Activated T-helper 1 cell treated with anti-CD3 and anti-CD28 coated beads, Interleukin-12 subunit alpha, Interleukin-12 subunit beta, Interleukin-2, Interleukin-4 antibody, amounts not matched to agents 30 ng/mL and 10 ng/mL and 1 ng/mL, durations not matched to agents 14 hours and 24 hours and 36 hours (primary cell): ENCODE measurements at regions not wholly inside any gene's neighbourhood (a gene's known extent, or its start where the extent isn't known, plus 50 kb on each side); places are given as distances from the start of the nearest gene placed in this dataset.
"Not testable (repeated sequence)": the region's sequence is repeated elsewhere in the genome, so short reads cannot be mapped to it uniquely, and the experiment has no call there.

Experiments used
- DNase-seq: peaks from one replicate; pipeline ENCODE4 v3.0.0; 2021; ENCODE audit warnings: low spot score
- H3K27ac Mint-ChIP-seq: one replicate; pipeline ENCODE4 v1.8.0; 2021; ENCODE audit warnings: mild to moderate bottlenecking, mixed read lengths
- H3K27me3 Mint-ChIP-seq: one replicate; pipeline ENCODE4 v1.8.0; 2022; ENCODE audit warnings: mild to moderate bottlenecking, moderate library complexity, mixed read lengths; ENCODE audit not compliant: insufficient read depth
- H3K36me3 Mint-ChIP-seq: one replicate; pipeline ENCODE4 v1.8.0; 2021; ENCODE audit warnings: low read depth, mixed read lengths
- H3K4me1 Mint-ChIP-seq: one replicate; pipeline ENCODE4 v1.8.0; 2021; ENCODE audit warnings: low read depth, mixed read lengths
- H3K4me3 Mint-ChIP-seq: one replicate; pipeline ENCODE4 v1.8.0; 2021; ENCODE audit warnings: mild to moderate bottlenecking, moderate library complexity, mixed read lengths
- H3K9me3 Mint-ChIP-seq: one replicate; pipeline ENCODE4 v1.8.0; 2021; ENCODE audit warnings: mixed read lengths
- intact Hi-C: fragments of 100-400 bp; cut with micrococcal nuclease; formaldehyde crosslinking; loops from one replicate; pipeline ENCODE4 v1.15.1; 2024

- H3K27me3 Mint-ChIP-seq: no peaks in the 10 kb centered on the region
- peaks cover 6% of the 10 kb centered on the region for H3K4me1 Mint-ChIP-seq
- no peaks in the 10 kb centered on the region for H3K36me3 Mint-ChIP-seq
- intact Hi-C loops: no loop called here
- H3K27ac Mint-ChIP-seq: no peak overlapping the region
- H3K4me3 Mint-ChIP-seq: no peak overlapping the region
- no peak for DNase-seq
- no peaks in the 10 kb centered on the region for H3K9me3 Mint-ChIP-seq
Observed at GRCh38 chr12:116366824-116367223, 89.3 kb upstream of the MED13L start.

- H3K4me3 Mint-ChIP-seq: no peak overlapping the region
Observed at GRCh38 chr12:116368196-116369194, 91.0 kb upstream of the MED13L start.

DNA sequence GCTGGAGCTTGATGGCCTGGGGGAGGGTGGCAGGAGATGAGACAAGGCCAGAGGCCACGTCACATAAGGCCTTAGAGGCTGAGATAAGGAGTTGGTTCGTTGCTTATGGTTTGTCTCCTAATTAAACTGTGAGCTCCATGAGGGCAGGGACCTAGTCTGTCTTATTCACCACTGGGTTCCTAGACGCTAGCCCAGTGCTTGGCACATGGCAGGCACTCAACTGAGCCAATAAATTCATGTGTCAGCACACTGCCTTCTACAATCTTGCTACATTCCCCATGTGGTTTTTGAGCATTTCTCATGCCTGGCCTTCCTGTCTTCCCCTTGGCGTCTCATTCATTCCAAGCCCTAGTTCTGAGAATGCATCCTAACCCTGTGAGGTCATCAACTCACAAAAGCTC is 92.5 kb upstream of the MED13L start:
- H3K4me3 Mint-ChIP-seq: no peak overlapping the region
- no peak overlapping the region for H3K27ac Mint-ChIP-seq
- H3K27me3 Mint-ChIP-seq: peaks cover 1% of the 10 kb centered on the region
- intact Hi-C loops: no loop called here
- no peak for DNase-seq
- H3K36me3 Mint-ChIP-seq: no peaks in the 10 kb centered on the region
- peaks cover 5% of the 10 kb centered on the region for H3K4me1 Mint-ChIP-seq
- peaks cover 2% of the 10 kb centered on the region for H3K9me3 Mint-ChIP-seq

More at GRCh38 chr12:116368196-116369194, 91.0 kb upstream of the MED13L start:
- intact Hi-C loops: no loop called here
- no peaks in the 10 kb centered on the region for H3K36me3 Mint-ChIP-seq
- H3K27ac Mint-ChIP-seq: no peak overlapping the region
- H3K4me1 Mint-ChIP-seq: peaks cover 6% of the 10 kb centered on the region
- H3K9me3 Mint-ChIP-seq: no peaks in the 10 kb centered on the region
- H3K27me3 Mint-ChIP-seq: peaks cover 1% of the 10 kb centered on the region
- DNase-seq: no peak

GRCh38 chr12:116370886-116371580 is 93.5 kb upstream of the MED13L start:
- intact Hi-C loops: no loop called here
- no peak overlapping the region for H3K4me3 Mint-ChIP-seq
- H3K9me3 Mint-ChIP-seq: peaks cover 13% of the 10 kb centered on the region
- no peaks in the 10 kb centered on the region for H3K36me3 Mint-ChIP-seq
- H3K4me1 Mint-ChIP-seq: peaks cover 4% of the 10 kb centered on the region
- peaks cover 1% of the 10 kb centered on the region for H3K27me3 Mint-ChIP-seq
- DNase-seq: no peak
- no peak overlapping the region for H3K27ac Mint-ChIP-seq

DNA sequence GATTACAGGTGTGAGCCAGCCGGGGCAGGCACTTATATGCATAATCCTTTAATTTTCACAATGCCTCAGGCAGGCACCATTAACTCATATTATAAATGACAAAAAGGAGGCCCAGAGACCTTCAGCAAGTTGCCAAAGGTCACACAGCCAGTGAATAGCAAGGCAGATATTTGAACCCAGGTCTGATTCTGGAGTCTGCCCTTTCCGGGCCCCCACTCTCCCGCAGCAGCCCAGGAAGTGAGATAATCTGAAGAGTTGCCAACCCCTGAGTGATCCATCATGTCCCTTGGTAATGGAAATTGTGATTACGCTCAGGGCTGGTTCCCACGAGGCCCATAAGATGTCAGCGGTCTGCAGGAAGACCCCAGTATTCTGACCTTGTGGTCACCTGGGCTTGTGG is 95.3 kb upstream of the MED13L start:
- peaks cover 7% of the 10 kb centered on the region for H3K4me1 Mint-ChIP-seq
- no peaks in the 10 kb centered on the region for H3K36me3 Mint-ChIP-seq
- H3K4me3 Mint-ChIP-seq: no peak overlapping the region
- H3K9me3 Mint-ChIP-seq: peaks cover 13% of the 10 kb centered on the region
- intact Hi-C loops: no loop called here
- H3K27ac Mint-ChIP-seq: no peak overlapping the region
- H3K27me3 Mint-ChIP-seq: peaks cover 1% of the 10 kb centered on the region
- no peak for DNase-seq

- H3K4me1 Mint-ChIP-seq: peaks cover 7% of the 10 kb centered on the region
- H3K27me3 Mint-ChIP-seq: peaks cover 1% of the 10 kb centered on the region
- H3K27ac Mint-ChIP-seq: no peak overlapping the region
- H3K36me3 Mint-ChIP-seq: no peaks in the 10 kb centered on the region
- no peak for DNase-seq
- intact Hi-C loops: no loop called here
- H3K9me3 Mint-ChIP-seq: peaks cover 13% of the 10 kb centered on the region
- H3K4me3 Mint-ChIP-seq: no peak overlapping the region
Observed at GRCh38 chr12:116373572-116374206, 96.2 kb upstream of the MED13L start.

DNA sequence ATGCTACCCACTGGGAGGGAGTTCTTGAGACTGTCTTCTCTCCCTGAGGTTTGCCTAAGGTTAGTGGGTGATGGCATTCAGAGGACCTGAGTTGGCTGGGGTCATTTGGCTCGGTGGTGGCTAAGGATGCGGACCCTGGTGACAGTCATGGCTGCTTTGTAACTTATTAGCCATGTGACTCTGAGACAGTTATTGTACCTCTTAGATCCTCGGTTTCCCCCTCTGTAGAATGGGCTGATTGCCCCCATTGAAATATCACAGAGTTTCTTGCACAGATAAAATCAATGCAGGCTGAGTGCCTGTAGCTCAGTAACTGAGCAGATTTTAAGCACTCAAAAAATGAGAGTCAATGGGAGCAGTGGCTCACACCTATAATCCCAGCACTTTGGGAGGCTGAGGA is 96.7 kb upstream of the MED13L start:
- intact Hi-C loops: no loop called here
- H3K9me3 Mint-ChIP-seq: peaks cover 13% of the 10 kb centered on the region
- H3K27me3 Mint-ChIP-seq: peaks cover 1% of the 10 kb centered on the region
- H3K4me3 Mint-ChIP-seq: no peak overlapping the region
- H3K4me1 Mint-ChIP-seq: peaks cover 7% of the 10 kb centered on the region
- H3K36me3 Mint-ChIP-seq: no peaks in the 10 kb centered on the region
- H3K27ac Mint-ChIP-seq: no peak overlapping the region
- DNase-seq: no peak

DNA sequence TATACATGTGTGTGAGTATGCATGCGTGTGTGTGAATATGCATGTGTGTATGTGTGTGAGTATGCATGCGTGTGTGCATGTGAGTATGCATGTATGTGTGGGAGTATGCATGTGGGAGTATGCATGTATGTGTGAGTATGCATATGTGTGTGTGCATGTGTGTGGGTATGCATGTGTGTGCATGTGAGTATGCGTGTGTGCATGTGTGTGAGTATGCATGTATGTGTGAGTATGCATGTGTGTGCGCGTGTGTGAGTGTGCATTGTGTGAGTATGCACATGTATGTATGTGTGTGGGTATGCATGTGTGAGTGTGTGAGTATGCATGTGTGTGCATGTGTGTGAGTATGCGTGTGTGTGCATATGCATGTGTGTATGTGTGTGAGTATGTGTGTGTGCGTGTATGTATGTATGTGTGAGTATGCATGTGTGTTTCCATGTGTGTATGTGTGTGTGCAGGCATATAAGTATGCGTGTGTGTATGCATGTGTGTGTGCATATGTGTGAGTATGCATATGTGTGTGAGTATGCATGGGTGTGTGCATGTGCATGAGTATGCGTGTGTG is 97.9 kb upstream of the MED13L start:
- no peak for DNase-seq
- intact Hi-C loops: no loop called here
- Mint-ChIP-seq H3K4me1 (peaks cover 7% of the 10 kb centered on the region), H3K4me3 (no peak overlapping the region), H3K9me3 (peaks cover 13% of the 10 kb centered on the region), H3K36me3 (no peaks in the 10 kb centered on the region), H3K27ac (no peak overlapping the region), H3K27me3 (peaks cover 1% of the 10 kb centered on the region)

- peaks cover 13% of the 10 kb centered on the region for H3K9me3 Mint-ChIP-seq
- intact Hi-C loops: loop anchor here (1.0 kb wide), 1 partner anchor 52 kb away; no protein-coding TSS in a partner anchor
- DNase-seq: no peak
- H3K4me3 Mint-ChIP-seq: no peak overlapping the region
- H3K27ac Mint-ChIP-seq: no peak overlapping the region
- no peaks in the 10 kb centered on the region for H3K36me3 Mint-ChIP-seq
- peaks cover 5% of the 10 kb centered on the region for H3K27me3 Mint-ChIP-seq
- H3K4me1 Mint-ChIP-seq: peaks cover 7% of the 10 kb centered on the region
Observed at GRCh38 chr12:116376354-116377193, 99.1 kb upstream of the MED13L start.

GRCh38 chr12:116377194-116377571 is 99.7 kb upstream of the MED13L start:
- intact Hi-C loops, H3K4me3 Mint-ChIP-seq, H3K36me3 Mint-ChIP-seq, H3K4me1 Mint-ChIP-seq, H3K27ac Mint-ChIP-seq, DNase-seq, H3K27me3 Mint-ChIP-seq: not testable (repeated sequence)
- H3K9me3 Mint-ChIP-seq: peaks cover 13% of the 10 kb centered on the region

DNA sequence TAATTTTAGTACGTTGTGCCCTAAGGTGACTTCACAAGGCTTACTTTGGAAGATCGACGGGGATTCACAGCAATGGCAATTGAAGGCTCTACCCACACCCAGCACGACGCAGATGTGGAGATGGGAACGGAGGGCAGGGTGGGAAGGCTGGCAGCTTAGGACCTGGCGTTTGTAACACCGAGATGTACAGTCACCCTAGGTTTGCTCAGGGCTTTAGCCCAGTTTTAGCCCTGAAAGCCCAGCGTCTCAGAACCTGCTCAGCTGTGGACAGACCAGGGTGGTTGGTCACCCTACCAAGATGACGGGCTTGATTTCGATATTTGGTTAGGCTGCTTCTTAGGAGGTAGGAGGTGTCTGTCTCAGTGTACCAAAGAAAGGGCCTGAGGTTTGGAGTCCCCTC is 100.5 kb upstream of the MED13L start:
- intact Hi-C loops: no loop called here
- no peaks in the 10 kb centered on the region for H3K36me3 Mint-ChIP-seq
- peaks cover 13% of the 10 kb centered on the region for H3K9me3 Mint-ChIP-seq
- no peak overlapping the region for H3K4me3 Mint-ChIP-seq
- peaks cover 7% of the 10 kb centered on the region for H3K4me1 Mint-ChIP-seq
- DNase-seq: no peak
- no peak overlapping the region for H3K27ac Mint-ChIP-seq
- H3K27me3 Mint-ChIP-seq: peaks cover 6% of the 10 kb centered on the region

GRCh38 chr12:116380108-116380507 is 102.6 kb upstream of the MED13L start:
- Mint-ChIP-seq H3K27ac (no peak overlapping the region), H3K4me1 (peaks cover 7% of the 10 kb centered on the region), H3K36me3 (no peaks in the 10 kb centered on the region), H3K4me3 (no peak overlapping the region), H3K27me3 (peaks cover 6% of the 10 kb centered on the region), H3K9me3 (peaks cover 10% of the 10 kb centered on the region)
- intact Hi-C loops: no loop called here
- no peak for DNase-seq
